Left ventricle myocardium inferior (tissue), 1 donor: ENCODE measurements at regions not wholly inside any gene's neighbourhood (a gene's known extent, or its start where the extent isn't known, plus 50 kb on each side); places are given as distances from the start of the nearest gene placed in this dataset.
"Not testable (repeated sequence)": the region's sequence is repeated elsewhere in the genome, so short reads cannot be mapped to it uniquely, and the experiment has no call there.

Source experiments
- DNase-seq: peaks from one replicate; pipeline ENCODE4 v3.0.0-alpha.2; 2020
- H3K27ac ChIP-seq: fragments of 200-600 bp; replicated peaks from 2 replicates; pipeline ENCODE4 v1.8.0; 2021
- H3K27me3 ChIP-seq: fragments of 200-600 bp; 2 replicates; pipeline ENCODE4 v1.8.0; 2021; ENCODE audit warnings: low read depth
- H3K36me3 ChIP-seq: fragments of 200-600 bp; 2 replicates; pipeline ENCODE4 v1.8.0; 2021
- H3K4me1 ChIP-seq: fragments of 200-600 bp; 2 replicates; pipeline ENCODE4 v1.8.0; 2021
- H3K4me3 ChIP-seq: fragments of 200-600 bp; 2 replicates; pipeline ENCODE4 v1.8.0; 2021; ENCODE audit warnings: mild to moderate bottlenecking, moderate library complexity
- H3K9me3 ChIP-seq: fragments of 200-600 bp; replicated peaks from 2 replicates; pipeline ENCODE4 v1.8.0; 2021
- intact Hi-C: fragments of 100-400 bp; cut with micrococcal nuclease; formaldehyde crosslinking; loops from one replicate; pipeline ENCODE4 v1.11.0; 2022
- TF ChIP-seq, protein P1 (sequence below): fragments of 200-600 bp; IDR thresholded peaks from 2 replicates; pipeline ENCODE4 v1.8.0; 2021; ENCODE audit warnings: antibody characterized with exemption, mild to moderate bottlenecking, borderline replicate concordance
- donor health status: DM: no; HTN: yes; CAD: no; lungs with severe emphysema.

DNA sequence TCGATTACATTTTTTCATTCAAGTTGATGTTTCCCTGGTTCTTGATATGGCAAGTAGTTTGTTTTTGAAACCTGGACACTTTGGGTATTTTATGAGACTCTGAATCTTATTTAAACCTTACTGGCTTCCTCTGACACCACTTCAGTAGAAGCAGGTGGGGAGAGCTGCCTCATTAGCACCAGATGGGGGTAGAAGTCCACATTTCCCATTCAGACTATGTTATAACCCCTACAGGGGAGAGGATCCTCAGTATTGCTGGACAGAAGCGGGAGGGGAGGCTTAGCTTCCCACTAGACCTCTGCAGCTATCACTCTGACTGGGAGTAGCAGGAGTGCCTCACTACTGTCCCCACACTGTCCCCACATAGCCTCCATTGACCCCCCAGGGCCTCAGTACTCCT is 145.3 kb upstream of the SLC35G4 start:
- TF ChIP-seq, protein P1, sequence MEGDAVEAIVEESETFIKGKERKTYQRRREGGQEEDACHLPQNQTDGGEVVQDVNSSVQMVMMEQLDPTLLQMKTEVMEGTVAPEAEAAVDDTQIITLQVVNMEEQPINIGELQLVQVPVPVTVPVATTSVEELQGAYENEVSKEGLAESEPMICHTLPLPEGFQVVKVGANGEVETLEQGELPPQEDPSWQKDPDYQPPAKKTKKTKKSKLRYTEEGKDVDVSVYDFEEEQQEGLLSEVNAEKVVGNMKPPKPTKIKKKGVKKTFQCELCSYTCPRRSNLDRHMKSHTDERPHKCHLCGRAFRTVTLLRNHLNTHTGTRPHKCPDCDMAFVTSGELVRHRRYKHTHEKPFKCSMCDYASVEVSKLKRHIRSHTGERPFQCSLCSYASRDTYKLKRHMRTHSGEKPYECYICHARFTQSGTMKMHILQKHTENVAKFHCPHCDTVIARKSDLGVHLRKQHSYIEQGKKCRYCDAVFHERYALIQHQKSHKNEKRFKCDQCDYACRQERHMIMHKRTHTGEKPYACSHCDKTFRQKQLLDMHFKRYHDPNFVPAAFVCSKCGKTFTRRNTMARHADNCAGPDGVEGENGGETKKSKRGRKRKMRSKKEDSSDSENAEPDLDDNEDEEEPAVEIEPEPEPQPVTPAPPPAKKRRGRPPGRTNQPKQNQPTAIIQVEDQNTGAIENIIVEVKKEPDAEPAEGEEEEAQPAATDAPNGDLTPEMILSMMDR: no peak
- intact Hi-C loops: no loop called here

DNA sequence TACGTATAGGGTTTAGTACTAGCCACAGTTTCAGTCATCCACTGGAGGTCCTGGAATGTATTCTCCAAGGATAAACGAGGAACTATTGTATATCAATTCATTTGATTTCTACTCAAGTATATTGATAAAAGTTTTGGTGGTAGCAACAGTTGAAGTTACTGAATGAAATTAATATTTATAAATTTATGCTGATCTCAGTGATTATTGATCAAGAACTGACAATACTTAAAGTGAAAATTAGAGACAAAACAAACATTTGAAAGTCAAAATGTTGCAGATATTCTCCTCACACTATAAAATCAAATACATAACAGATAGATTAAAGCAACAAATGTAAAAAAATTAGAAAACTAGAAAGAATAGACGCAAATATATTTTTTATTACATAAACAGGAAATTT is 150.9 kb upstream of the SLC35G4 start:
- H3K4me1 ChIP-seq: no peaks in the 10 kb centered on the region
- H3K36me3 ChIP-seq: no peaks in the 10 kb centered on the region
- no peak overlapping the region for H3K27ac ChIP-seq
- H3K9me3 ChIP-seq: no peaks in the 10 kb centered on the region
- TF ChIP-seq, protein P1: no peak
- intact Hi-C loops: no loop called here
- DNase-seq: no peak
- no peaks in the 10 kb centered on the region for H3K27me3 ChIP-seq
- H3K4me3 ChIP-seq: no peak overlapping the region

More for the DNA sequence above, 145.3 kb upstream of the SLC35G4 start:
- Histone ChIP-seq H3K4me1 (no peaks in the 10 kb centered on the region), H3K27me3 (peaks cover 4% of the 10 kb centered on the region), H3K9me3 (no peaks in the 10 kb centered on the region), H3K36me3 (no peaks in the 10 kb centered on the region), H3K4me3 (no peak overlapping the region), H3K27ac (no peak overlapping the region)
- DNase-seq: no peak

DNA sequence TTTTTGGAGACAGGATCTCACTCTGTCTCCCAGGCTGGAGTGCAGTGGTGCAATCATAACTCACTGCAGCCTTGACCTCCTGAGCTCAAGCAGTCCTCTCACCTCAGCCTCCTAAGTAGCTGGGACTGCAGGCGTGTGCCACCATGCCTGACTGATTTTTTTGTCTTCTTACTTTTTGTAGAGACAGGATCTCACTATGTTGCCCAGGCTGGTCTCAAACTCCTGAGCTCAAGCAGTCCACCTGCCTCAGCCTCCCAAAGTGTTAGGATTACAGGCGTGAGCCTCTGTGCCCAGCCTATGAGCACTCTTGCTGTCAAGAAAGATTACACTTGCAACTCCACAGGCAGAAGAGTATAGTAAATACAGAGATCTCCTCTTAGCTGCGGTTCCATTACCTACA is 151.5 kb upstream of the SLC35G4 start:
- DNase-seq, H3K27me3 ChIP-seq, H3K9me3 ChIP-seq, H3K4me1 ChIP-seq, H3K27ac ChIP-seq, H3K4me3 ChIP-seq, intact Hi-C loops, H3K36me3 ChIP-seq: not testable (repeated sequence)

DNA sequence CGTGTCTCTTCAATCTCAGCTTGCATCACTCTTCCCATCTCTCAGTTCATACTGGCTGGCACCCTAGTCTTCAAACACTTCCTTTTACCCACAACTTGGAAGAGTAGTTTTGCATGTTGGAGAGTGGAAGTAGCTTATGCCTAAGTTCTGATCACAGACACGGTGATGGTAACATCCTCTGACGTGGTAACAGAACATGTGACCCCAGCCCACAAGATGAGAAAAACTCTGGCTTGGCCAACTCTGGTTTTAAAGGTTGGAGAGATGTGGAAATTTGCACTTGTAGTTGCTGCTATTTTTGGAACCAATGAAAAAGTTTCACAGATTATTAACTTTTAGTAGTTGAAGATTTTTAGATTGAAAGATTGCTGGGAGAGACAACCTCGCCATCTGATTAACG is 155.4 kb upstream of the SLC35G4 start:
- H3K27me3 ChIP-seq: no peaks in the 10 kb centered on the region
- no peak for DNase-seq
- H3K9me3 ChIP-seq: peaks cover 4% of the 10 kb centered on the region
- H3K27ac ChIP-seq: no peak overlapping the region
- no peaks in the 10 kb centered on the region for H3K4me1 ChIP-seq
- TF ChIP-seq, protein P1: no peak
- H3K36me3 ChIP-seq: no peaks in the 10 kb centered on the region
- intact Hi-C loops: no loop called here
- no peak overlapping the region for H3K4me3 ChIP-seq

DNA sequence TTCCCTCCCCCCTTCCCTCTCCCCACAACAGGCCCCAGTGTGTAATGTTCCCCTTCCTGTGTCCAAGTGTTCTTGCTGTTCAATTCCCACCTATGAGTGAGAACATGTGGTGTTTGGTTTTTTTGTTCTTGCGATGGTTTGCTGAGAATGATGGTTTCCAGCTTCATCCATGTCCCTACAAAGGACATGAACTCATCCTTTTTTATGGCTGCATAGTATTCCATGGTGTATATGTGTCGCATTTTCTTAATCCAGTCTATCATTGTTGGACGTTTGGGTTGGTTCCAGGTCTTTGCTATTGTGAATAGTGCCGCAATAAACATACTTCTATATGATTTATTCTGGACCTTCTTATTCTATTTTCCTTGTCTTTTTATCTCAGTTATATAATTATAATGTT is 165.2 kb upstream of the SLC35G4 start:
- DNase-seq, H3K27me3 ChIP-seq, H3K36me3 ChIP-seq: not testable (repeated sequence)

DNA sequence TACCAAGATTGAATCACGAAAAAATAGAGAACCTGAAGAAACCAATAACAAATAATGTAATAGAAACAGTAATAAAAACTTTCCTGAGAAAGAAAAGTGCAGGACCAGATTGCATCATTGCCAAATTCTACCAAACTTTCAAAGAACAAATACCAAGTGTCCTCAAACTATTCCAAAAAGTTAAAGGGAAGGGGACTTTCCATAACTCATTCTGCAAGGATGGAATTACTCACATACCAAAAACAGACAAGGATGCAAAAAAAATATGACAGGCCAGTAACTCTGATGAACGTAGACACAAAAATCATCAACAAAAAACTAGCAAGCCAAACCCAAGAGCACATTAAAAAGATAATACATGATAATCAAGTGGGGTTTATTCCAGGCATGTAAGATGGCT is 172.3 kb upstream of the SLC35G4 start:
- intact Hi-C loops: no loop called here
- Histone ChIP-seq H3K4me3 (no peak overlapping the region), H3K36me3 (no peaks in the 10 kb centered on the region), H3K27ac (no peak overlapping the region), H3K9me3 (peaks cover 20% of the 10 kb centered on the region), H3K4me1 (no peaks in the 10 kb centered on the region), H3K27me3 (peaks cover 11% of the 10 kb centered on the region)
- no peak for DNase-seq
- TF ChIP-seq, protein P1: no peak

More for the DNA sequence above, 165.2 kb upstream of the SLC35G4 start:
- H3K4me3 ChIP-seq, intact Hi-C loops, H3K27ac ChIP-seq, H3K4me1 ChIP-seq: not testable (repeated sequence)
- H3K9me3 ChIP-seq: peaks cover 34% of the 10 kb centered on the region

DNA sequence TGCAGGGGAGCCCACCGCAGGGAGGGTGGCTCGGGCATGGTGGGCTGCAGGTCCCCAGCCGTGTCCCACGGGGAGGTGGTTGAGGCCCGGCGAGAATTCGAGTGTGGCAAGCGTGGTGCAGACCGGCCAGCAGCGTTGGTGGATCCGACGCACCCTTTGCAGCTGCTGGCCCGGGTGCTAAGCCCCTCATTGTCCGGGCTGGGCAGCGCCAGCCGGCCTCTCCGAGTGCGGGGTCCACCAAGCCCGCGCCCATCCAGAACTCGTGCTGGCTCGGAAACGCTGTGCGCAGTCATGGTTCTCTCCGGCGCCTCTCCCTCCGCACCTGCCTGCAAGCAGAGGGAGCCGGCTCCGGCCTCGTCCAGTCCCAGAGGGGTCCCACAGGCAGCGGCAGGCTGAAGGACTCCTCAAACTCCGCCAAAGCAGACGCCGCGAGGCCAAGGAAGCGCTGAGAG is 177.0 kb upstream of the SLC35G4 start:
- TF ChIP-seq, protein P1: no peak
- no peaks in the 10 kb centered on the region for H3K36me3 ChIP-seq
- no peak overlapping the region for H3K4me3 ChIP-seq
- H3K4me1 ChIP-seq: no peaks in the 10 kb centered on the region
- peaks cover 25% of the 10 kb centered on the region for H3K27me3 ChIP-seq
- H3K9me3 ChIP-seq: peaks cover 9% of the 10 kb centered on the region
- intact Hi-C loops: no loop called here
- no peak overlapping the region for H3K27ac ChIP-seq
- DNase-seq: no peak
